PFSK-1 (cell line): ENCODE measurements at regions not wholly inside any gene's neighbourhood (a gene's known extent, or its start where the extent isn't known, plus 50 kb on each side); places are given as distances from the start of the nearest gene placed in this dataset.

Experiments used
- FOXP2 ChIP-seq: optimal IDR thresholded peaks from 2 replicates; pipeline ENCODE3; 2011; ENCODE audit warnings: borderline replicate concordance, control low read depth, inconsistent platforms; ENCODE audit not compliant: insufficient read depth; ENCODE audit errors: extremely low read length, extremely low read depth
- POLR2AphosphoS5 ChIP-seq: IDR thresholded peaks from 2 replicates; pipeline ENCODE4 v1.6.1; 2012; ENCODE audit warnings: low read depth, mild to moderate bottlenecking, control low read depth, low read length, moderate library complexity
- REST ChIP-seq, 2 experiments: IDR thresholded peaks; 2 replicates each; pipeline versions ENCODE4 v1.6.1 to v1.8.0; 2011 to 2012; ENCODE audit warnings: low read depth in 2 of 2, low read length in 2 of 2, control low read depth in 1 of 2, inconsistent platforms in 1 of 2, mild to moderate bottlenecking in 1 of 2, moderate library complexity in 1 of 2; ENCODE audit not compliant: insufficient read depth in 1 of 2
- SIN3A ChIP-seq: IDR thresholded peaks from 2 replicates; pipeline ENCODE4 v1.6.1; 2012; ENCODE audit warnings: mild to moderate bottlenecking, low read length, moderate library complexity, borderline replicate concordance; ENCODE audit not compliant: insufficient read depth
- TAF1 ChIP-seq: IDR thresholded peaks from 2 replicates; pipeline ENCODE4 v1.6.1; 2012; ENCODE audit warnings: low read length, control low read depth, borderline replicate concordance; ENCODE audit not compliant: insufficient read depth

- TF ChIP-seq TAF1 (no peak), REST (IDR thresholded peaks at IDR 0.05; ENCODE audit: insufficient read depth in 1 of 2, low read depth in 2 of 2, low read length in 2 of 2) (no peak), FOXP2 (no peak), POLR2AphosphoS5 (no peak), SIN3A (no peak)
Measured at GRCh38 chr4:164575861-164576260, 178.1 kb upstream of the SMIM31 start.

GRCh38 chr4:164579270-164579942 lies 174.5 kb upstream of the SMIM31 start:
- TF ChIP-seq POLR2AphosphoS5 (no peak), REST (IDR thresholded peaks at IDR 0.05; ENCODE audit: insufficient read depth in 1 of 2, low read depth in 2 of 2, low read length in 2 of 2) (no peak), TAF1 (no peak), FOXP2 (no peak), SIN3A (no peak)

- TF ChIP-seq POLR2AphosphoS5: no peak
- TF ChIP-seq SIN3A: no peak
- no peak for TF ChIP-seq FOXP2
- no peak for TF ChIP-seq REST (IDR thresholded peaks at IDR 0.05; ENCODE audit: insufficient read depth in 1 of 2, low read depth in 2 of 2, low read length in 2 of 2)
- TF ChIP-seq TAF1: no peak
Measured at GRCh38 chr4:164591666-164592065, 162.3 kb upstream of the SMIM31 start.

- TF ChIP-seq SIN3A (no peak), FOXP2 (no peak), REST (IDR thresholded peaks at IDR 0.05; ENCODE audit: insufficient read depth in 1 of 2, low read depth in 2 of 2, low read length in 2 of 2) (no peak), POLR2AphosphoS5 (no peak), TAF1 (no peak)
Measured at GRCh38 chr4:164595751-164596150, 158.2 kb upstream of the SMIM31 start.
